Stomach (tissue), 4 donors: ENCODE measurements at regions not wholly inside any gene's neighbourhood (a gene's known extent, or its start where the extent isn't known, plus 50 kb on each side); places are given as distances from the start of the nearest gene placed in this dataset.

Experiments used
- CTCF ChIP-seq, 7 experiments: fragments of 450-650 bp in 4 of 7; fragments of 200-600 bp in 3 of 7; sonication (generic) in 3 of 7; IDR thresholded peaks; one replicate each; pipeline ENCODE4 v1.5.1; 2016 to 2019; ENCODE audit warnings: antibody characterized with exemption in 7 of 7, control low read depth in 2 of 7, mild to moderate bottlenecking in 1 of 7
- POLR2AphosphoS5 ChIP-seq, 3 donors: sonication (generic); formaldehyde crosslinking; IDR thresholded peaks; one replicate each; pipeline ENCODE4 v1.6.1; 2016; ENCODE audit warnings: antibody characterized with exemption in 3 of 3

- no peak for TF ChIP-seq POLR2AphosphoS5 (IDR thresholded peaks at IDR 0.05)
- no peak for TF ChIP-seq CTCF (IDR thresholded peaks at IDR 0.05)
Measured at GRCh38 chr21:29453511-29453910, 154.8 kb downstream of the BACH1 start.
